ENCODE measurements at regions not wholly inside any gene's neighbourhood (a gene's known extent, or its start where the extent isn't known, plus 50 kb on each side); places are given as distances from the start of the nearest gene placed in this dataset.

- TF ChIP-seq CTCF (IDR thresholded peaks at IDR 0.05; ENCODE audit: low read depth, low read length, poor library complexity, severe bottlenecking), result no peak
- no peak for TF ChIP-seq EZH2phosphoT487 (IDR thresholded peaks at IDR 0.05; ENCODE audit: borderline replicate concordance, low read length)
These were observed 304.7 kb downstream of the QKI start for GRCh38 chr6:163719028-163719742.
